SU-DHL-6 (cell line): ENCODE measurements at regions not wholly inside any gene's neighbourhood (a gene's known extent, or its start where the extent isn't known, plus 50 kb on each side); places are given as distances from the start of the nearest gene placed in this dataset.

Source experiments
- H2AFZ ChIP-seq: fragments of 200-600 bp; sonication (generic); 2 replicates; pipeline ENCODE4 v1.6.1; 2014; ENCODE audit warnings: low read depth, mild to moderate bottlenecking, moderate library complexity, mixed read lengths, antibody characterized with exemption, low read length; ENCODE audit not compliant: severe bottlenecking
- H3F3A ChIP-seq: fragments of 200-600 bp; shearing (Covaris generic); 2 replicates; pipeline ENCODE4 v1.6.0; 2016; ENCODE audit warnings: antibody characterized with exemption, mild to moderate bottlenecking; ENCODE audit not compliant: insufficient read depth
- H3K27ac ChIP-seq: fragments of 200-600 bp; sonication (generic); 2 replicates; pipeline ENCODE4 v1.5.1; 2016; ENCODE audit warnings: low read depth, mild to moderate bottlenecking, low read length, moderate library complexity, mixed read lengths
- H3K27me3 ChIP-seq: fragments of 200-600 bp; sonication (generic), shearing (Covaris generic); 2 replicates; pipeline ENCODE4 v1.6.0; 2014; ENCODE audit warnings: mild to moderate bottlenecking, low read length
- H3K36me3 ChIP-seq: fragments of 200-600 bp; sonication (generic); 2 replicates; pipeline ENCODE4 v1.6.1; 2014; ENCODE audit warnings: mild to moderate bottlenecking, low read length, mixed read lengths
- H3K4me2 ChIP-seq: fragments of 300-600, 200-600 bp; shearing (Covaris generic), sonication (generic); 2 replicates; pipeline ENCODE4 v1.6.0; 2014; ENCODE audit warnings: low read length, low read depth, mild to moderate bottlenecking; ENCODE audit not compliant: poor library complexity, severe bottlenecking
- H3K4me3 ChIP-seq: fragments of 200-600 bp; sonication (generic); 2 replicates; pipeline ENCODE4 v1.5.1; 2014; ENCODE audit warnings: antibody characterized with exemption, low read length, mild to moderate bottlenecking, mixed read lengths; ENCODE audit not compliant: insufficient read depth, poor library complexity, severe bottlenecking
- H3K79me2 ChIP-seq: fragments of 200-600 bp; sonication (generic); 2 replicates; pipeline ENCODE4 v1.6.1; 2014; ENCODE audit warnings: mild to moderate bottlenecking, low read length, moderate library complexity; ENCODE audit not compliant: insufficient read depth
- H3K9ac ChIP-seq: fragments of 200-600 bp; sonication (generic); 2 replicates; pipeline ENCODE4 v1.7.0; 2014; ENCODE audit warnings: mild to moderate bottlenecking, low read length
- H3K9me2 ChIP-seq: fragments of 200-600 bp; sonication (generic); replicated peaks from 2 replicates; pipeline ENCODE4 v1.6.1; 2014; ENCODE audit warnings: low read length; ENCODE audit not compliant: insufficient read depth
- H3K9me3 ChIP-seq: fragments of 200-600 bp; sonication (generic); 2 replicates; pipeline ENCODE4 v1.6.1; 2014; ENCODE audit warnings: low read length, mixed read lengths; ENCODE audit not compliant: insufficient read depth
- H4K20me1 ChIP-seq: fragments of 200-600 bp; sonication (generic); 2 replicates; pipeline ENCODE4 v1.6.1; 2014; ENCODE audit warnings: low read depth, mild to moderate bottlenecking, antibody characterized with exemption, low read length, moderate library complexity, mixed read lengths
- EZH2phosphoT487 ChIP-seq: fragments of 200-600 bp; sonication (generic), shearing (Covaris generic); conservative IDR thresholded peaks from 2 replicates; pipeline ENCODE4 v1.6.1; 2018; ENCODE audit warnings: mild to moderate bottlenecking, antibody characterized with exemption, low read length, moderate library complexity, mixed read lengths
- TF ChIP-seq, protein P1 (sequence below): fragments of 200-600 bp; sonication (generic); IDR thresholded peaks from one replicate; pipeline ENCODE4 v1.5.1; 2017; ENCODE audit warnings: antibody characterized with exemption, mild to moderate bottlenecking, low read length, moderate library complexity; ENCODE audit not compliant: insufficient read depth, poor library complexity, severe bottlenecking

DNA sequence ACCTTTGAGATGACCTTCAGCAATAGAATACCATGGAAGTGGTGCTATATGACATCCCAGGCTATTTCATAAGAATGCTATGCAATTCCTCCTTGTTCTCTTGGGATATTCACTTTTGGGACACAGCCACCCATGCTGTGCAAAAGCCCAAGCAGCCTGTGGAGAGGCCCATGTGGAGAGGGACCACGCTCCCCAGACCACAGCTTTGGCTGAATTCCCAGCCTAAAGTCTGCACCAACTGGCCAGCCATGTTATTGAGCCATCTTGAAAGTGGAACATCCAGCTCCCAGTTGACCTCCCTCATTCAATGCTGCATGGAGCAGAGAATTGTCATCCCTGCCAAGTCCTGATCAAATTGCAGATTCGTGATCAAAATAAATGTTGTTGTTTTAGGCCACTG is 275.1 kb downstream of the SUDS3 start:
- H3K36me3 ChIP-seq = no peaks in the 10 kb centered on the region
- H3K4me2 ChIP-seq = no peak overlapping the region
- no peaks in the 10 kb centered on the region for H3F3A ChIP-seq
- H4K20me1 ChIP-seq = no peaks in the 10 kb centered on the region
- H3K9me3 ChIP-seq = no peaks in the 10 kb centered on the region
- H3K27me3 ChIP-seq = no peaks in the 10 kb centered on the region
- no peak overlapping the region for H3K27ac ChIP-seq
- no peak for TF ChIP-seq EZH2phosphoT487
- TF ChIP-seq, protein P1, sequence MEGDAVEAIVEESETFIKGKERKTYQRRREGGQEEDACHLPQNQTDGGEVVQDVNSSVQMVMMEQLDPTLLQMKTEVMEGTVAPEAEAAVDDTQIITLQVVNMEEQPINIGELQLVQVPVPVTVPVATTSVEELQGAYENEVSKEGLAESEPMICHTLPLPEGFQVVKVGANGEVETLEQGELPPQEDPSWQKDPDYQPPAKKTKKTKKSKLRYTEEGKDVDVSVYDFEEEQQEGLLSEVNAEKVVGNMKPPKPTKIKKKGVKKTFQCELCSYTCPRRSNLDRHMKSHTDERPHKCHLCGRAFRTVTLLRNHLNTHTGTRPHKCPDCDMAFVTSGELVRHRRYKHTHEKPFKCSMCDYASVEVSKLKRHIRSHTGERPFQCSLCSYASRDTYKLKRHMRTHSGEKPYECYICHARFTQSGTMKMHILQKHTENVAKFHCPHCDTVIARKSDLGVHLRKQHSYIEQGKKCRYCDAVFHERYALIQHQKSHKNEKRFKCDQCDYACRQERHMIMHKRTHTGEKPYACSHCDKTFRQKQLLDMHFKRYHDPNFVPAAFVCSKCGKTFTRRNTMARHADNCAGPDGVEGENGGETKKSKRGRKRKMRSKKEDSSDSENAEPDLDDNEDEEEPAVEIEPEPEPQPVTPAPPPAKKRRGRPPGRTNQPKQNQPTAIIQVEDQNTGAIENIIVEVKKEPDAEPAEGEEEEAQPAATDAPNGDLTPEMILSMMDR = no peak
- no peak overlapping the region for H2AFZ ChIP-seq
- no peaks in the 10 kb centered on the region for H3K79me2 ChIP-seq
- H3K4me3 ChIP-seq = no peak overlapping the region
- H3K9me2 ChIP-seq = no peaks in the 10 kb centered on the region
- no peak overlapping the region for H3K9ac ChIP-seq

DNA sequence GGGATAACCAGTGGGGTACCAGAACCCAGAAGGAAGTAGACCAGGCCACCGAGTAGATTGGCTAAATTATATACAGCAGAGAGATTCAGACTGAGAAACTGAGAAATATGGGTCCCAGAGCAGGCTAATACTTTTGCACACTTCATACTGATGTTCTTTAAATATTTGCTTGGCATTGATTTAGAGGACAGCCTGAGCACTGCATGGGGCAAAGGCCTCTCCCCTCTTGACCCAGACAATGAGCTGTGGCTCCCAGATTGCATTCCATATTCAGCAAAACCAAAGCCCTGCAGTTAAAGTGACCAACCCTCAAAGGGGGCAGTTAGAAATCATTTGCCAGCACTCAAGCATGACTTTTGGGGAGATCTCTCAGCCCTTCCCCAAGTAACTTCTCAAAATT is 279.2 kb downstream of the SUDS3 start:
- Histone ChIP-seq H3K27me3 (no peaks in the 10 kb centered on the region), H3K9me2 (no peaks in the 10 kb centered on the region), H2AFZ (no peak overlapping the region), H3K9ac (no peak overlapping the region), H4K20me1 (no peaks in the 10 kb centered on the region), H3K4me3 (no peak overlapping the region), H3K4me2 (no peak overlapping the region), H3K36me3 (no peaks in the 10 kb centered on the region), H3K9me3 (no peaks in the 10 kb centered on the region), H3F3A (no peaks in the 10 kb centered on the region), H3K79me2 (no peaks in the 10 kb centered on the region), H3K27ac (no peak overlapping the region)
- TF ChIP-seq, protein P1 = no peak
- no peak for TF ChIP-seq EZH2phosphoT487

DNA sequence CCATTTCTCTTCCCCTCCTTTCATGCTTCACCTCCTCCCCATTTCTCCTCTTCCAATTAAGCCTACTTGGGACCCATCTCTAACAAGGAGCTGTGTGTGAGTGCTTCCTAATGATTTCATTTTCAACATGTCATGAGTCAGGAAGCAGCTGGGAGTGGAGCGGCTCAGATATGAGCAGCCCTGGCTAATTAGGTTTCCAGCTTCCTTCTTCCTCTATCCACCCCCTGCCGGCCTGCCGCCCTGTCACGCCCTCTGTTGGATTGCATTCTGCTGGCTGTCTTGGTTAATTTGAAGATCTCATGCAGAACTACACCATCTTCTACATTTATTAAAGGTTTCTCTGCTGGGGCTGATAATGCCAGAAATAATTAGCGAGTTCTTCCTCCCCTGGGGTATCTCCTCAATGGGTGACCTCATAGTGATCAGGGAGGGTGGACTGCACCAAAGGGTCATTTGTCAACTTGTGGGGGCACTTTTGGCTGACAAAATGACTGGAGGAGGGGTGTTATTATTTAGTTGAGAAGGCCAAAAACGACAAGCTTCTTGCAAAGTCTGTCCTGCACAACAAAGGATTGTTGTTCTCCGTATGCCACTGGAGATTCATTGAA is 300.9 kb upstream of the SRRM4 start:
- H3K9me3 ChIP-seq = no peaks in the 10 kb centered on the region
- H3K4me3 ChIP-seq = no peak overlapping the region
- TF ChIP-seq, protein P1 = no peak
- no peak for TF ChIP-seq EZH2phosphoT487
- H3K27me3 ChIP-seq = no peaks in the 10 kb centered on the region
- no peaks in the 10 kb centered on the region for H3K36me3 ChIP-seq
- H2AFZ ChIP-seq = no peak overlapping the region
- H3K9me2 ChIP-seq = no peaks in the 10 kb centered on the region
- H3K4me2 ChIP-seq = no peak overlapping the region
- no peaks in the 10 kb centered on the region for H3F3A ChIP-seq
- no peaks in the 10 kb centered on the region for H4K20me1 ChIP-seq
- no peak overlapping the region for H3K27ac ChIP-seq
- H3K9ac ChIP-seq = no peak overlapping the region
- H3K79me2 ChIP-seq = no peaks in the 10 kb centered on the region
